ENCODE measurements at regions not wholly inside any gene's neighbourhood (a gene's known extent, or its start where the extent isn't known, plus 50 kb on each side); places are given as distances from the start of the nearest gene placed in this dataset.
A peak's percentile ranks its signal among the peaks of the same experiment; 100 is the strongest.
"Not testable (repeated sequence)": the region's sequence is repeated elsewhere in the genome, so short reads cannot be mapped to it uniquely, and the experiment has no call there.

DNA sequence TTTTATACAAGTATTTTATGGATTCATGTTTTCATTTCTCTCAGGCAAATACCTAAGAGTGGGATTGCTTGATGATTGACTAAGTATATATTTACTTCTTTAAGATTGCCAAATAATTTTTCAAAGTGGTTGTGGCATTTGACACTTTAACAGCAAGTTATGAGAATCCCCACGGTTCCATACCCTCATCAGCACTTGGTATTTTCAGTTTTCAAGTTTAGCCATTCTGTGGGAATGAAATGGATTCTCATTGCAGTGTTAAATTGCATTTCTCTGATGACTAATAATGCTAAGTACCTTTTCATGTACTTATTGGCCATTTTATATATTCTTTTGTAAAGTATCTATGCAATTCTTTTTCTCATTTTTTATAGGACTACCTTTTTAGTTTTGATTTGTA, 301.5 kb upstream of the DIO3 start:
- DNase-seq = no peak
- H3K27ac Mint-ChIP-seq = no peak overlapping the region
- no peak overlapping the region for H3K4me3 Mint-ChIP-seq
- H3K36me3 Mint-ChIP-seq = no peaks in the 10 kb centered on the region
- CTCF ChIA-PET = no interaction called here
- H3K4me1 Mint-ChIP-seq = no peaks in the 10 kb centered on the region
- H3K27me3 Mint-ChIP-seq = peaks cover 16% of the 10 kb centered on the region
- no peaks in the 10 kb centered on the region for H3K9me3 Mint-ChIP-seq

- CTCF ChIA-PET, H3K27me3 Mint-ChIP-seq, H3K27ac Mint-ChIP-seq, H3K9me3 Mint-ChIP-seq, H3K4me3 Mint-ChIP-seq, H3K4me1 Mint-ChIP-seq, DNase-seq, H3K36me3 Mint-ChIP-seq: not testable (repeated sequence)
Measured at GRCh38 chr14:101266441-101266840, 294.9 kb upstream of the DIO3 start.

DNA sequence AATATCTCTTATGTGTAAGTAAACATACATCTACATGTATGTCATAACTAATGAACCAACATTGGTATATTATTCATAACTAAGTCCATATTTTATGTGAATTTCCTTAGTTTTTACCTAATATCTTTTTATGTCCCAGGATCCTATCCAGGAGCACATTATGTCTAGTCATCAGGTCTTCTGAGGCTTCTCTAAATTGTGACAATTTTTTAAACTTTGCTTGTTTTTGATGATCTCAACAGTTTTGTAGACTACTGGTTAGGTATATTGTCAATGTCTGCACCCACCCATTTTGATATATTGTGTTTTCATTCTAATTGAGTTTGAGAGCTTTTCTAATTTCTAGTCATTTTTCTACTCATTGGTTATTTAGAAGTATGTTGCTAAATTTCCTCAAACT, 288.2 kb upstream of the DIO3 start:
- DNase-seq = no peak
- Mint-ChIP-seq H3K27ac (no peak overlapping the region), H3K9me3 (no peaks in the 10 kb centered on the region), H3K36me3 (no peaks in the 10 kb centered on the region), H3K4me3 (no peak overlapping the region), H3K27me3 (peaks cover 5% of the 10 kb centered on the region), H3K4me1 (no peaks in the 10 kb centered on the region)
- CTCF ChIA-PET = no interaction called here

GRCh38 chr14:101276309-101277091, 284.8 kb upstream of the DIO3 start:
- CTCF ChIA-PET = no interaction called here
- H3K4me1 Mint-ChIP-seq = no peaks in the 10 kb centered on the region
- no peak for DNase-seq
- H3K27me3 Mint-ChIP-seq = peaks cover 5% of the 10 kb centered on the region
- H3K4me3 Mint-ChIP-seq = no peak overlapping the region
- H3K27ac Mint-ChIP-seq = no peak overlapping the region
- no peaks in the 10 kb centered on the region for H3K9me3 Mint-ChIP-seq
- H3K36me3 Mint-ChIP-seq = no peaks in the 10 kb centered on the region

DNA sequence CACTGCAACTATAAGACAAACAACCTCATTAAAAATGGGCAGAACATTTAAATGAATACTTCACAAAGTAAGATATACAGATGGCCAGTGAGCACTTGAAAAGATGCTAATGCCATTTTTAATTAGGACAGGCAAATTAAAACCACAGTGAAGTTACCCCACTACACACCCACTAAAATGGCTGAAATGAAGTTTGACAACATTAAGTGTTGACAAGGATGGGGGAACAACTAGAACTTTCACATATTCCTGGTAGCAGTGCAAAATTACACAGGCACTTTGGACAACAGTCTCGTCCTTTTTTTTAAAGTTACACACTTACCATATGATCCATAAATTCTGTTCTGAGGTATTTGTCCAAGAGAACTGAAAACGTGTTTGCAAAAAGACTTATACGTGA, 278.9 kb upstream of the DIO3 start:
- no peak overlapping the region for H3K4me3 Mint-ChIP-seq
- H3K9me3 Mint-ChIP-seq = no peaks in the 10 kb centered on the region
- H3K27me3 Mint-ChIP-seq = peaks cover 4% of the 10 kb centered on the region
- H3K4me1 Mint-ChIP-seq = no peaks in the 10 kb centered on the region
- no peaks in the 10 kb centered on the region for H3K36me3 Mint-ChIP-seq
- CTCF ChIA-PET = no interaction called here
- no peak overlapping the region for H3K27ac Mint-ChIP-seq
- DNase-seq = no peak

DNA sequence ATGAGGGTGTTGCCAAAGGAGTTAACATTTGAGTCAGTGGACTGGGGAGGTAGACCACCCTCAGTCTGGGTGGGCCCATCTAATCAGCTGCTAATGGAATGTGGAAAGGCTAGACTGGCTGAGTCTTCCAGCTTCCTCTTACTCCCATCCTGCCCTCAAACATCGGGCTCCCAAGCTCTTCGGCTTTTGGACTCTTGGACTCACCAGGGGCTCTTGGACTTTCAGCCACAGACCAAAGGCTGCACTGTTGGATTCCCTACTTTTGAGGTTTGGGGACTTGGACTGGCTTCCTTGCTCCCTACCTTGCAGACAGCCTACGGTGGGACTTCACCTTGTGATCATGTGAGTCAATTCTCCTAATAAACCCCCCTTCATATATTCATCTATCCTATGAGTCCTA, 276.6 kb upstream of the DIO3 start:
- Mint-ChIP-seq H3K36me3 (no peaks in the 10 kb centered on the region), H3K27ac (no peak overlapping the region), H3K4me3 (no peak overlapping the region), H3K27me3 (peaks cover 4% of the 10 kb centered on the region), H3K4me1 (no peaks in the 10 kb centered on the region), H3K9me3 (no peaks in the 10 kb centered on the region)
- CTCF ChIA-PET = no interaction called here
- DNase-seq = no peak

- Mint-ChIP-seq H3K4me1 (no peaks in the 10 kb centered on the region), H3K27ac (no peak overlapping the region), H3K27me3 (peaks cover 4% of the 10 kb centered on the region), H3K4me3 (no peak overlapping the region), H3K9me3 (no peaks in the 10 kb centered on the region), H3K36me3 (no peaks in the 10 kb centered on the region)
- DNase-seq = no peak
- CTCF ChIA-PET = no interaction called here
Measured at GRCh38 chr14:101286271-101287018, 274.9 kb upstream of the DIO3 start.

GRCh38 chr14:101288436-101289229, 272.7 kb upstream of the DIO3 start:
- no peak for DNase-seq
- Mint-ChIP-seq H3K9me3 (no peaks in the 10 kb centered on the region), H3K4me3 (no peak overlapping the region), H3K36me3 (no peaks in the 10 kb centered on the region), H3K27ac (no peak overlapping the region), H3K27me3 (peaks cover 8% of the 10 kb centered on the region), H3K4me1 (no peaks in the 10 kb centered on the region)
- CTCF ChIA-PET = no interaction called here

DNA sequence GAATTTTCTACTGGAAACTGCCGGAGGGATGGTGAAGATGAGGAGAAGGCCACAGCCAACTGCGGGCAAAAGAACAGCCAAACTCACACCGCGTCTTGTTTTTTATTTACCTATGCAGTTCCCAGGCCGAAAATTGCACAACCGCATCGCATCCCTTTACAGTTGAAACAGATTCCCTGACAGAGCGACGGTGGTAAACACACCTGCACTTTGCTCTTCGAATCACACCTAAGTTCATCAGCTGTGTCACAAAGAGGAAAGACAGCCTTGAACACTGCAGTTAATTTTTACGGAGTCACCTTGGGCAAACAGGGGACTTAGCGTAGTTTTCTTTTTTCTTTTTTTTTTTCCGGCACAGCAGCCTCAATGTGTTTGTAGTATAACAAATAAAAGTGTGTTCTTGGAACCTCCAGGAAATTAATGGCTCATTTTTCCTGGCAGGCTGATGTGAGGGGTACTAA, 272.0 kb upstream of the DIO3 start:
- H3K4me1 Mint-ChIP-seq = no peaks in the 10 kb centered on the region
- DNase-seq = no peak
- peaks cover 8% of the 10 kb centered on the region for H3K27me3 Mint-ChIP-seq
- no peak overlapping the region for H3K27ac Mint-ChIP-seq
- H3K4me3 Mint-ChIP-seq = no peak overlapping the region
- CTCF ChIA-PET = no interaction called here
- H3K9me3 Mint-ChIP-seq = no peaks in the 10 kb centered on the region
- no peaks in the 10 kb centered on the region for H3K36me3 Mint-ChIP-seq

DNA sequence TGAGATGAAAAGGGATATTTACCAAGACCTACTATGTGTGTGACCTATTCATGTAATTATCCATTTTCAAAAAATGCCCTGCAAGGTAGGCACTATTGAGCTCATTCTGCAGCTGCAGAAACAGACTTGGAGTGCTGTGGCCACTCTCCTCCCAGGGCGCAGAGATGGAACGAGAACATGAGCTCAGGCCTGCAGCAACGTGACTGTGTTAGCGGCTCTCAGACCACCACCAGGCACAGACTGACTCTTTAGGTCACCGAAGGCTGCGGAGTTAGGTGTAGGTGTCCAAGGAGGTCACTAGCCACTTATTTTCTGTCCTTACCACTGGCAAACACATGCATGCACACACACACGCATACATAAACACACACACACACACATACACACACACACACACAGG, 271.4 kb upstream of the DIO3 start:
- Mint-ChIP-seq H3K27ac (no peak overlapping the region), H3K4me1 (no peaks in the 10 kb centered on the region), H3K36me3 (no peaks in the 10 kb centered on the region), H3K27me3 (peaks cover 8% of the 10 kb centered on the region), H3K9me3 (no peaks in the 10 kb centered on the region), H3K4me3 (no peak overlapping the region)
- no peak for DNase-seq
- CTCF ChIA-PET = no interaction called here

- Mint-ChIP-seq H3K4me3 (no peak overlapping the region), H3K9me3 (no peaks in the 10 kb centered on the region), H3K36me3 (no peaks in the 10 kb centered on the region), H3K4me1 (no peaks in the 10 kb centered on the region), H3K27ac (peak overlapping the region; percentile 52), H3K27me3 (peaks cover 8% of the 10 kb centered on the region)
- CTCF ChIA-PET = no interaction called here
- DNase-seq = no peak
Measured at GRCh38 chr14:101290611-101291010, 270.7 kb upstream of the DIO3 start.

DNA sequence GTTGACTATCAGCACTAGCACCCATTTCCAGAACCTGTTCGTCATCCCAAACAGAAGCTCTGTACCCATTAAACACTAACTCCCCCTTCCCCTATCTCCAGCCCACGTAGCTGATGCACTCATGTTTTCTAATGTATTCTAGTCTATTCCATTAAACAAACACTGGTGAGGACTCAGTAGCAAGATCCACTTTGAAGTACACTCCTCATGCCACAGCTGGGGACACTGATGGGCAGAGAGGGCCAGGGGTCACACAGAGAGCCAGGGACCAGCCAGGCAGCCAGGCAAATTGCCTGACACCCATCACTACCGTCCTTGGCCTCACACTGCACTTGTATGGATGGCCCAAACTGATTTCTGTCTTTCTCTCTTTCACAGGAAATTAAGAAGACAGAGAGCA, 269.9 kb upstream of the DIO3 start:
- H3K27ac Mint-ChIP-seq = no peak overlapping the region
- no peaks in the 10 kb centered on the region for H3K9me3 Mint-ChIP-seq
- DNase-seq = no peak
- no peak overlapping the region for H3K4me3 Mint-ChIP-seq
- H3K4me1 Mint-ChIP-seq = no peaks in the 10 kb centered on the region
- no peaks in the 10 kb centered on the region for H3K36me3 Mint-ChIP-seq
- H3K27me3 Mint-ChIP-seq = peaks cover 8% of the 10 kb centered on the region
- CTCF ChIA-PET = interaction anchor here (0.6 kb wide), 1 partner anchor 1206 kb away, joined by 3 read pairs; no protein-coding TSS in a partner anchor

GRCh38 chr14:101292448-101292847, 268.8 kb upstream of the DIO3 start:
- no peaks in the 10 kb centered on the region for H3K36me3 Mint-ChIP-seq

GRCh38 chr14:101293605-101294004, 267.7 kb upstream of the DIO3 start:
- H3K9me3 Mint-ChIP-seq = peaks cover 4% of the 10 kb centered on the region
- DNase-seq = no peak
- no peak overlapping the region for H3K27ac Mint-ChIP-seq
- H3K4me3 Mint-ChIP-seq = no peak overlapping the region
- CTCF ChIA-PET = no interaction called here
- no peaks in the 10 kb centered on the region for H3K4me1 Mint-ChIP-seq
- H3K36me3 Mint-ChIP-seq = no peaks in the 10 kb centered on the region
- peaks cover 5% of the 10 kb centered on the region for H3K27me3 Mint-ChIP-seq

More at GRCh38 chr14:101292448-101292847, 268.8 kb upstream of the DIO3 start:
- CTCF ChIA-PET = no interaction called here
- Mint-ChIP-seq H3K27me3 (peaks cover 5% of the 10 kb centered on the region), H3K27ac (no peak overlapping the region), H3K4me1 (no peaks in the 10 kb centered on the region), H3K9me3 (peaks cover 4% of the 10 kb centered on the region), H3K4me3 (no peak overlapping the region)
- no peak for DNase-seq
